Neural crest cell (in vitro differentiated cells): ENCODE measurements at regions not wholly inside any gene's neighbourhood (a gene's known extent, or its start where the extent isn't known, plus 50 kb on each side); places are given as distances from the start of the nearest gene placed in this dataset.

Experiments
- DNase-seq: peaks from one replicate; pipeline ENCODE4 v3.0.0; 2021; ENCODE audit warnings: low read depth, mixed read lengths, low spot score
- H3K27ac Mint-ChIP-seq: one replicate; pipeline ENCODE4 v1.8.0; 2021; ENCODE audit warnings: mild to moderate bottlenecking, mixed read lengths; ENCODE audit not compliant: unreplicated experiment
- H3K27me3 Mint-ChIP-seq: 2 replicates; pipeline ENCODE4 v1.8.0; 2021; ENCODE audit warnings: low read depth, mild to moderate bottlenecking, mixed read lengths
- H3K36me3 Mint-ChIP-seq: 2 replicates; pipeline ENCODE4 v1.8.0; 2021; ENCODE audit warnings: low read depth, mild to moderate bottlenecking, mixed read lengths
- H3K4me1 Mint-ChIP-seq: 2 replicates; pipeline ENCODE4 v1.8.0; 2021; ENCODE audit warnings: mixed read lengths
- H3K4me3 Mint-ChIP-seq: one replicate; pipeline ENCODE4 v1.8.0; 2021; ENCODE audit warnings: mild to moderate bottlenecking, mixed read lengths
- H3K9me3 Mint-ChIP-seq: 2 replicates; pipeline ENCODE4 v1.8.0; 2021; ENCODE audit warnings: mixed read lengths
- CTCF ChIP-seq: fragments of 200-600 bp; sonication (generic); conservative IDR thresholded peaks from 2 replicates; pipeline ENCODE4 v1.5.0; 2021; ENCODE audit warnings: antibody characterized with exemption, mild to moderate bottlenecking

GRCh38 chr14:101185073-101185835 lies 281.7 kb upstream of the RTL1 start:
- Mint-ChIP-seq H3K27ac (no peak overlapping the region), H3K27me3 (no peaks in the 10 kb centered on the region), H3K36me3 (peaks cover 4% of the 10 kb centered on the region), H3K4me3 (no peak overlapping the region), H3K9me3 (peaks cover 6% of the 10 kb centered on the region), H3K4me1 (peaks cover 44% of the 10 kb centered on the region)
- no peak for TF ChIP-seq CTCF
- DNase-seq, result no peak

DNA sequence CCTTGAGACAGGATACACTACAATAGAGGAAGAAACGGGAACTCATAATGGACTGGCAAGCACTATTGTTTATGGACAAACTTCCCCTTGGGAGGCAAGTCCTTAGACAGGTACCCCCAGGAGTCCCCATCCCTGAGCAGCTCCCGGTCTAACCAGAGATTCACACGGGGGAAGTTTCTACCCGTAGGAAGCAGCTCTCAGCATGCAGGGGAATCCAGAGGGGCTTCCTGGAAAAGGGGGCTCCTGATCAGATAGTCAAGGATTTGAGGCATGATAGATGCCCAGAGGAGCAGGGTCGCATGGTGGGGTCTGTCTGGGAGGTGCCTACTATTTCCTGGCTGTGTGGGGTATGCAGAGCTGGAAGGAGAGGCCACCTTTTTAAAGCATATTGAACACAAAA lies 282.4 kb upstream of the RTL1 start:
- Mint-ChIP-seq H3K36me3 (peaks cover 4% of the 10 kb centered on the region), H3K4me3 (no peak overlapping the region), H3K27ac (no peak overlapping the region), H3K4me1 (peaks cover 49% of the 10 kb centered on the region), H3K9me3 (peaks cover 4% of the 10 kb centered on the region), H3K27me3 (no peaks in the 10 kb centered on the region)
- no peak for TF ChIP-seq CTCF
- DNase-seq, result no peak

DNA sequence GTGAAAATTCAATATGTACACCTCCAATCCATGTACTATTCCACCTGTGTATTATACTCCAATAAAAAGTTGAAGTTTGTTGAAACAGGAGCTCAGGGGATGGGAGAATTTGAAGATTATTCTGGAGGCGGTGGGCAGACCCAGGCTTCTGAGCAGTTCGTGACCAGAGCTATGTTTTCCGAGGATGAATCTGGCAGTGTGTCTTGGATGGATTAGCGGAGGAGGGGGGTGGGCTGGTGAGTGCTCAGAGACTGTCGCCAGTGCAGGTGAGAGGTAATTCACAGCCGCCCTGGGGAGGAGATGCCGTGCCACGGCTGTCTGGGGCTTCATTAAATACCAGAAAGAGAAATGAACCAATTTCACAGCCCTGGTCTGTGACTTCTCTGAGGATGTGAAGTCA lies 283.0 kb upstream of the RTL1 start:
- H3K4me1 Mint-ChIP-seq, result peaks cover 55% of the 10 kb centered on the region
- TF ChIP-seq CTCF, result no peak
- DNase-seq, result no peak
- H3K4me3 Mint-ChIP-seq, result no peak overlapping the region
- no peak overlapping the region for H3K27ac Mint-ChIP-seq
- no peaks in the 10 kb centered on the region for H3K27me3 Mint-ChIP-seq
- H3K9me3 Mint-ChIP-seq, result peaks cover 4% of the 10 kb centered on the region
- H3K36me3 Mint-ChIP-seq, result peaks cover 4% of the 10 kb centered on the region

DNA sequence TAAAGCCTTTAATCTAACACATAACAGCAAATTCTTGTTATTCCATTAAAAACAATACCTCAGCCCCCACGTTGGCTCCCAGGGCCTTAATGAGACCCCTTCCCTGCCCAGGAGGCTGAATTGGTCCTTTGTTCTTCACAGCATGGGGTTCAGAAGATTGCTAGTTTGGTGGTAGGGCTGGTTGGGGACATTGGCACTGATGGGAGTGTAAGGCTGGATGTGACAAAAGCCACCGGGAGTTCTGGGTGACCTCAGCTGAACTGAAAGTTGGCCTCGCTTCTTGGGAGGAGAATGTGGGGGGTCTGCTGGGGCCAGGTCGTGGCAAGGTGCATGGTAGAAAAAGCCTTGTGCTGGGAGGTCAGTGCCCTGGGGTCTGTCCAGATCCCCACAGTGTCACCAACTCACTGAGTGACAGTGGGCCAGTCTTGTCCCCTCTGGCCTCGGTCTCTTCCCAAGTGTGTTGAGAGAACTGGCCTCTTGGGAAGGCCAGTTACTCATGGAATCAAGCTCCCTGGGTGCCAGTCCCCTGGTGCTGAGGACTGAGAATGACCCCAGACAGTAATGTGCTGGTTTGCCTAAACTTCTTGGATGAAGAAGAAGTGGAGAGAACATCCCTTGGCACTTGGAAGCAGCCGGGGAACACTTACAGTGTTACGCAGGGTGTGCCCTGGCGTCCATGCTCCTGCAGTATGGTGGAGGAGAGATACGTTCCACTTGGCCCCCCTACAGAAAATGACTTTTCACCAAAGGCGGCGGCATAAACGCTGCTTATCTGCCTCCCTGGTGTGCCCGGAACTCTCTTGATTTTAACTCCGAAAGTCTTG lies 283.7 kb upstream of the RTL1 start:
- Mint-ChIP-seq H3K4me1 (peaks cover 57% of the 10 kb centered on the region), H3K27me3 (no peaks in the 10 kb centered on the region), H3K4me3 (no peak overlapping the region), H3K36me3 (peaks cover 4% of the 10 kb centered on the region), H3K27ac (no peak overlapping the region), H3K9me3 (peaks cover 4% of the 10 kb centered on the region)
- TF ChIP-seq CTCF, result no peak
- DNase-seq, result no peak

DNA sequence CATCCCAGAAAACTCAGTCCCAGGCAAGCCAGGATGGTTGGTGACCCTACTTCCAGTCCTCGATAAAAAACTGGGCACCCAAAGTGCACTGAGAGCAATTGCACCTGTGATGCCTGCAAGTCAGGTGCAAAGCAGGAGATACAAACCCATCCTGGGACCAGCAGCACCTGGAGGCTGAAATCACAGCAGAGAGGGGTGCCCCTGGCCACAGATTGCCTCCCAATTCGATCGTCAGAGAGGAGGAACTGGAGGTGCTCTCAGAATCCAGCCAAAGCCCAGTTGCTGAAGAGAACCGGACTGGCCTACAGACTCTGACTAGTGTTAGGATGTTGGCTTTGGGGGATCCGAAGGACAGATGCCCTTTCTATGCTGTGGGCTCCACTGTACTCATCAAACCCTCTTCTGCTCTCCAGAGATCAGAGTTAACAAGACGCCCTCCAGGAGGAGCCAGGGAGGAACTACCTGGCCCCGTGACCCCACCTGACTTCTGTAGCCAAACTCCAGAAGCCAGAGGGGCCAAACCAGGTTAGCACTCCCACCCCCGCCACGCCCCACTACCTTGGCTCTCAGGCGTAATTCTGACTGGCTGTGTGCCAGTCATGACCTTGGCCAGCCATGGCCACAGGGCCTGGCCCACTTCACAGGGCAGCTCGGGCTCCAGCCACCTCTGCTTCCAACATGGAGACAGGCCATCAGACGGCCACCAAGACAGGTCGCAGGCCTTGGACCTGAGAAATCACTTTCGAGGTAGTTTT lies 284.5 kb upstream of the RTL1 start:
- Mint-ChIP-seq H3K4me1 (peaks cover 60% of the 10 kb centered on the region), H3K4me3 (no peak overlapping the region), H3K27ac (no peak overlapping the region), H3K36me3 (peaks cover 4% of the 10 kb centered on the region), H3K9me3 (peaks cover 4% of the 10 kb centered on the region), H3K27me3 (no peaks in the 10 kb centered on the region)
- no peak for DNase-seq
- TF ChIP-seq CTCF, result no peak
